Renal pelvis (tissue), 1 donor: ENCODE measurements at regions not wholly inside any gene's neighbourhood (a gene's known extent, or its start where the extent isn't known, plus 50 kb on each side); places are given as distances from the start of the nearest gene placed in this dataset.

Experiments
- DNase-seq: peaks from one replicate; pipeline ENCODE4 v3.0.0-alpha.2; 2013

DNA sequence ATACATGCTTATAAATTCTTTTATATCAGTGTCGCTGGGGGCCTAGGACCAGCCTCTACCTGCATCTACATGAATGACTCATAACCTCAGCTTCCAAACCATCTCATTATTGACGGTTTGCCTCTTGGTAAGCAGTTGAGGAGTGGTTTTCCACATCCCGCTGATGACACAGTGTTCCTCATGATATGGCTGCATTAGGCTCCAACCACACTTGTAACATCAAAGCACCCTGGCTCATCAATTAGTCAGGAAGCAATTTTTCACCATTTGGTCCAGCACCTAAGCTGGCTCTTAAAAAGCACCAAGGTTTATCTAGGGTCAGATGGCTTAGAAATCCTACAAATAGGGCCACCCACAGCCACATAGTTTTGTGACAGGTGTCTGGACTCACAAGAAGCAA is 402.4 kb downstream of the ARHGEF28 start:
- no peak for DNase-seq

DNA sequence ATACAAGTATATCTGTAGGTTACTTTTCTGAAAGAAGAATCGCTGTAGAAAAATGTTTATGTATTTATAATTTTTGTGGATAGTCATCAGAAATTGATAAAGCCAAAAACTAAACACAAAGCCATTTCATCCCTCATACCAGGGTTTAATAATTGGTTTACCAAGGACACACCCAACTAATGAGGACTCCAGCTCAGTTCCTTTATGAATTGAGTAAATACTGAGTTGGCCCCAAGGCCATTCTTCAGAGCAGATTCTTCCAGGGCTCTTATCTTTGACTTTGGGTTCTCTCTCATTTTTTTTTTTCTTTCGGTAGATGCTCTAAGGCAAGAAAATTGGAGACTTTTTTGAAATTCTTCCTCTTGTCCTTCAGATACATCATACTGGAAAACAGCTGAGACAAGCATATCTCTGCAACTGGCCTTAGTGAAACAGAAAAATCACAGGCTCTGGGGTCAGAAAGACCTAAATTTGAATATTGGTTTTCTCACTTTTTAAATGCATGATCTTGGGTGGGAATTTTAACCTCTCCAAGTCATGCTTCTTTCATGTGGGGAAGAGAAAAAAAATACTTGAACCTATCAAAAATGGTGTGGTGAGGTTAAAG is 401.8 kb downstream of the ARHGEF28 start:
- no peak for DNase-seq

DNA sequence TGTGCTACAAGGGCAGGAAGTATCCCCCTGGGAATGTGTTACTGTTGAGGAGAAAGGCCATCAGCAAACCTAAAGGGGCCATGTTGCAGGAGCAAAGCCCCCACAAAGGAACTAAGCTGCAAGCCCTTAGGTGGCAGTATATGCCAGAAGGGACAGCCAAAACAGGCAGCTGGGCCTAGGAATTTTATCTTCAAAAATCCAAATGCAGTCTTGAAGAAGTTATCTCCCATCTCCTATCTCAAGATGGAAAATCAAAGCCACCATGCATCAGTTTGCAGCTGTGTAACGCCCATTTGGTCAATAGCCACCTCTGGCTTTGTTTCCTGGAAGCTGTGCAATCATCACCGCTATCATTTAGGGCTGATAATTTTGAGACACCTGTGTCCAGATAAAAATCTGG is 400.3 kb downstream of the ARHGEF28 start:
- DNase-seq: no peak

DNA sequence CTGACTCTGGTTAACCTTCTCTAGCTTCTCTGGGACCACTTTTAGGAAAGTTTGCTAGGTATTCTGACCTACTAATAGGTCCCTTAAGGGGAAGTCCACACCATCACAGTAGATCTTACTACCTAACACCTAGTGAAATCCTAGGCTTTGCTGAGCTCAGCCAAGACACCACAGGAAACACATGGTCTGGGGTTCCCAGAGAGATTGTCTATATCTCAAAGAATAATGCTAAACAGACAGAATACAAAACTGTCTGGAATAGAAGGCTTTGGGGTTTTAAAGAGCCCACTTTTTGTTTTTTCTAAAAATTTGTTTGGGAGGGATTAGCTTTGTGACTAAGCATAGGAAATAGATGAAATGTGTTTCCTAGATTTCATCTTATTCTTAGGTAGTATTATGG is 395.1 kb downstream of the ARHGEF28 start:
- no peak for DNase-seq

DNA sequence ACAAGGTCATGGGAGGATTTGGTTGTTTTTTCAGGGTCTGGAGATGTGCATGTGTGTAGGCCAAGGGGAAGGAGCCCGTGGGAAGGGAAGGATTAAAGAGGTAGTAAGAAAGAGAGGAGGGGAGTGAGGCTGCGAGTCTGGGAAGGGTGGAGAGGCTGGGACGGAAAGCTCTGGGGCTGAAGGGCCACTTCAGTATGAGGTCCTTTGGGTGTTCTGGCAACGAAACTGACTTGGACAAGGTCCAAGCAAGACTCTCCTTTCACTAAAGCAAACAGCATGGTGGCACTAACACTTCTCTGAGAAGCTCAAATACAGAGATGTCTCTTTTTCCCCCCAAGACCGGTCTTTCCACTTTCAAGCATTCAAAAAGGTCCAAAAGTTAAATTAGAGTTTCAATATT is 394.5 kb downstream of the ARHGEF28 start:
- no peak for DNase-seq

DNA sequence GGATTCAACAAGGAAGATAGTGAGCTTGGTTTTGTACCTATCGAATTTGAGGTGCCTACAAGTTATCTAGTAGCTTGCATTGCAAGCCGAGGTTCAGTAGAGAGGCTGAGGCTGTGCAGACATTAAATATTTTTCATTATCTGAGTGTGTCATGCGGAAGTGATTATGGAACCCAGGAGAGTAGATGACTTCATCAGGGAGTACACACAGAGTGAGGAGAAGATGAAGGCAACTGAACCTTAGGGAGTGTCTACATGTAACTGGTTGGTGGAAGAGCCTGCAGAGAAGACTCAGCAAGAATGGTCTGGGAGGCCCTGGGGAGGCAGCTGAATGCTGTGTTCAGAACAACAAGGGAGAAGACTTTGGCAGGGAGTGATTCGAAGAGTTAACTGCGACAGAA is 393.9 kb downstream of the ARHGEF28 start:
- DNase-seq: no peak

DNA sequence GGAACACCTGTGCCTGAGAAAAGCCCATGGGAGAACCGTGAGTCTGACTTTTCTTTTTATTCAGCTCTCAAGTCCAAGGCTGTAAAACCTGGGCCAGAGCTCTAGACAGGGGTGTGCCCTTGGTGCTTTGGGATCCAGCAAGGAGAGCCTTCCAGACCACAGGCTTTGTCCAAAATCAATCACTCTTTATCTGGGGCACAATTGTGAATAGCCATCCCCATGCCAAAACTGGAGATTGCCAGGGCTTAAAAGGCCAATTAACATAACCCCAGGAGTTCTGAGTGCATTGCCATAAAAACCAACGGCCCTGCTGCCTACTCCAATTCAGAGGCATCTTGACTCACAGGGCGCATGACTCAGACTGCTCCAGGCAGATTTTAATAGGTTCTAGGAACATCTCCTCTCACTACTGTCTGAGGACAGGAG is 391.8 kb downstream of the ARHGEF28 start:
- no peak for DNase-seq

DNA sequence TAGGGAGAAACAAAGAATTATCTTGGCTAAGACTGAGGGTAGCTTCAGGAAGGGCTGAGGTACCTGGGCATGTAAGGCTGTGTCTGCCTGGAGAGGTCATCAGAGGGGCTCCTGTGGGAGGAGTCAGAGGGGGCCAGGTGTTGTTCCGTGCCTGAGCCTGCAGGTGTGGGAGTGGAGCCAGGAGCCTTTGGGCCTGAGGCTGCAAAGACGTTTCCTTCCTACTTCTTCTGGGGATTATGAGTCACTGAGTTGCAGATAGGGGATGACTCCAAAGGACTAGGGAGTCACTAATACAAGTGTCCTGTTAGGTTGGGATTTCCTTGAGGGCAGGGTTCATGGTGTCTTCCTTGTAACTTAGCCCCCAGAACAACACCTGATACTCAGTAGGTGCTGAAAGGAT is 391.1 kb downstream of the ARHGEF28 start:
- DNase-seq: no peak

DNA sequence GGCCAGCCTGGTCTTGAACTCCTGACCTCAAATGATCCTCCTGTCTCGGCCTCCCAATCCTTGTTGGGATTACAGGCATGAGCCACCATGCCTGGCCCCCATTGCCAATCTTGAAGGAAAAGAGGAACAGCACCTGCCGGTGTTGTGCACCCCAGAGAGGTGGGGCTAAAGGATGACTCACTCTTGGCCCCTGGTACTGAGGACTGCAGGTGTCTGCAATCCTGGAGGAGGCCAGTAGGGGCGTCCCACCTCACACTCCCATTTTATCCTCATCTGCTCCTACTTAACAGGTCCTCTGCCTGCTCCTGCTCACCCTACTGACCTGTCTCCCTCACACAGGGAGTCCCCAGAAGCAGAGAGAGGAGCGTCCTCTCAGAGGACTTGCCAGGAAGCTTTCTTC is 390.4 kb downstream of the ARHGEF28 start:
- no peak for DNase-seq

DNA sequence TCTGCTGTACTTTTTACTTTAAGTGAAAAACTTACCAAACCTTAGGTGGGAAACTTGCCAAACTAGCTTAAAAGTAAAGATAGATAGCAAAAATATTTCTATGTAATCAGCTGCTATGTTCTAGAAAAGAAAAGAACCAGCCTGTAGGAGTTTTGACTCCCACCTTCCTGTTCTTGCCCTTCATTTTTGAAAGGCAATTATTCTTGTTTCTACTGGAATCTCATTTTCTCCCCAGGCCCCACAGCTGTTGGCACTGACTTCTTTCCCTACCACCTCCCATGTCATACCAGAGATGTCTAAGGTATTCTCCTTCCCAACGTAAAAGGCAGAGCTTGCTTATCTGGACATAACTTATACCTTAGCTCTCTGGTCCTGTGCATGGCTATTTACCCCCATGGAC is 389.7 kb downstream of the ARHGEF28 start:
- DNase-seq: no peak

DNA sequence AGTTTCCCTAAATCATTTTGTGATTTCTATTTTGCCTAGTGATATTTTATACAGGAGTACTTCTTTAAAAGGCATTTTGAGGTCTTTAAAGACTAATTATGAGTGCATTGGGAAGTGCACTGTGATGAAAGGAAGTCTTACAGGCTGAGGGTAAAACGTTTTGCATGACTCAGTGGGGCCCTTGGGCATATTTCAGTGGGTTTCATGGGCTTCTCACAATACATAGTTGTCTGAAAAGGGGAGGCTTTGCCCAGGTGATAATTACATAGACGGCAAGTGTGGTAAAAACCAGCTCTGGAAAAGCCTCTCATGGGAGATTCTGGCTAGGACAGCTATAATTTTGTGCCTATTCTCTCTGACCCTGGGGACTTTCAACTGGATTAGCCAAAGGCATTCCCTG is 387.2 kb downstream of the ARHGEF28 start:
- no peak for DNase-seq

DNA sequence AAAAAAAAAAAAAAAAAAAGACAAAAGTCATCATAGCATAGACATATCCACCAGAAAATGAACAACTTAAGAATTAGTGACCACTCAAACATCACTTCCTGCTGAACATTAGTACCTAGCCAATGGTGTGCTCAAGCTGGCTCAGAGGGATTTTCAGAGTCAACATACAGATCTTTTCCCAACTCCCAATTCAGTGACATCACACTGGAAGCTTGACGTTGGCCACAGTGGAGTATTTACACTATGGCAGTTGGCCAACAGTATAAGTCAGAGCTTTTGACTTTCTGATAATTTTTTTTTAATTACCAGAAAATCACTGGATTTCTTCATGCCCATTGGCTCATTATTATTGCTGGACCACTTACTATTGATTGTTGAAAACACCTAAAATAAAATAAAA is 383.5 kb downstream of the ARHGEF28 start:
- no peak for DNase-seq

DNA sequence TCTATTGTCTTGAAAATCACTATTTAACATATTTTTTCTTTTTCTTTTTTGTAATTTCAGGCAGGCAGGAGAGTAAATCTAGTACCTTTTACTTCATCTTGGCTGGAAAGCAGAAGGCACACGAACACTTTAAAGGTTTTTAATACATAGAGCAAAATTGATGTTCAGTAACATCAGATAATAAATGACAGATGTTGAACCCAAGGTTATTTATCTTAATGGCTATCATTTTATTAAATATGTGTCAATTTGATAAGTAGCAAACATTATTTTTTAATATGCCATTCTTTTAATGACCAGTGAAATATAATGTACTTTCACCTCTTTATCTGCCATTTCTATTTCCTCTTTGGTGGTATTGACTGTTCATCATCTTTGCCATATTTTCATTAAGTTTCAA is 381.2 kb downstream of the ARHGEF28 start:
- DNase-seq: no peak

DNA sequence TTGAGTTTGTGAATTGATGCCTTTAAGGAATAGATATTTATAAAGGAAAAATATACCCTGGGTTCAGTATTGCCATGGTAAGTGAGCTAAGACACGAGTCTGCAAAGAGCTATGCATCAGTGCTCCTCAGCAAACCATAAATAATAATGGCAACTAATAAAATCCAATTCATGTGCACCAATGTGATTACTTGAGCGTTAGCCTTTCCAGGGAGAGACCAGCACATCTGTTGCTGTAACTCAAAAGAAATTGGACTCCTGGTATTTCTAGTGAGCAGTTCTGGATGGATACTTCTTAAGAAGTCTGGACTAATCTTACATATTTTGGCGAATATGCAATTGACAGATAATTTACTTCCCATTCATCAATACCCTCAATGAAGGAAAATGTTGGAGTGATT is 373.3 kb downstream of the ARHGEF28 start:
- DNase-seq: no peak

DNA sequence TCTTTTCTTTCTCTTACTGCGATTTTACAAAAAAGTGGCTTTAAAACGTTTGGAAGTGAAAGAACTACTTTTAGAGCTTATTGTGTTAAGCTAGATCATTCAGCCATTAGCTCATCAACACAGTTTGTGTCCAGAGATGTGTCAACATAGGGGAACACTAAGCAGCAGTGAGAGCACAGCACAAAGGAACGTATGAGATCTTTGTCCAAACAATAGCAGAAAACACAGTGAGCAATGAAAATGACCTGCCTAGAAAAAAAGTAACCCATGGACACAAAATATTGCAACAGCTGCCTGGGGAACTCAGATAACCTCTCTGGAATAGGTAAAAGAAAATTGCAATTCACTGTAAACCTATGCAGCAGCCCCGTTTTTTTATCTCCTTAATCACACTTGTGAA is 372.5 kb downstream of the ARHGEF28 start:
- DNase-seq: no peak

DNA sequence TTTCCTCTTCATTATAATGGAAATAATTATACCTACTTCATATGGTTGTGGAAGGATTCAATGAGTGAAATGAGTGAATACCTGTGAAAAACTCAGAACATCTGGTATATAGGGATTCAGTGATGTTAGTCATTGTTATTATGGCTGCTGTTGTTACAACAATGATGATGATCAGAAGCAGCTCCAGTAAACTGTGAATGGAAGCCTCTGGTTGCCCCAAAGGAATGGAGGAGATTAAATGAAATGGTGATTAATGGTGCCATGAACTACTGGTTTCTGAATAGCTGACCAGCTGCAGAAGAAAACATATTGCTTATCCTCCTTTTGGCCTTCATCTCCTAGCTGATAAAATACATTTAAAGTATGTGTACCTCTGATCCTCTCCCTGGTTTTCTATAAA is 372.0 kb downstream of the ARHGEF28 start:
- DNase-seq: no peak

DNA sequence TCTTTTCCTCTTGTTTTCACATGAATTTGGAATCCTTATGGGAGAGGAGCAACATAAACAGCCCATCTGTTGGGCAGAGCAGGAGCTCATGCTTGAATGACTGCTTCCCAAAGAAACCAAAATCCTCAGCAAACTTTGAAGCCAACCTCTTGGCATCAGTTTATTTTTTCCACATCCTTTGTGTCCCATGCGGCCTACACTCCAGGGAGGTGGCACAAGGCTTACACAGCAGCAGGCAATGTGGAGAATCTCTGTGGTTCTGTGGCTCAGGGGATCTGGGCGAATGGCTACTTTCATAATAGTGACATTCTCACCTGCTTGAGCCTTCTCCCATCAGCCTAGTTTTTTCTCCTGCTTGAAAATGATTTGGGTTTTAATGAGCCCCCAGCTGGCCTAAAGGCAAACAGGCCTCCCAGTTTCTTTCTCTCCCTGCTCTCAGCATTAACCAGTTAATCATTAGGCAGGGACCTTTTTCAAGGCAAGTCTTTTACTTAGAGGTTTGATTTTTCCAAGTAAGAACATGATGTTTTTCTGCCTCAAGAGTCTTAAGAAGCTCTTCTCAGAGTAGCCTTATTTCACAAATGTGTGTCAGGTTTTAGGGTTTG is 370.3 kb downstream of the ARHGEF28 start:
- no peak for DNase-seq

DNA sequence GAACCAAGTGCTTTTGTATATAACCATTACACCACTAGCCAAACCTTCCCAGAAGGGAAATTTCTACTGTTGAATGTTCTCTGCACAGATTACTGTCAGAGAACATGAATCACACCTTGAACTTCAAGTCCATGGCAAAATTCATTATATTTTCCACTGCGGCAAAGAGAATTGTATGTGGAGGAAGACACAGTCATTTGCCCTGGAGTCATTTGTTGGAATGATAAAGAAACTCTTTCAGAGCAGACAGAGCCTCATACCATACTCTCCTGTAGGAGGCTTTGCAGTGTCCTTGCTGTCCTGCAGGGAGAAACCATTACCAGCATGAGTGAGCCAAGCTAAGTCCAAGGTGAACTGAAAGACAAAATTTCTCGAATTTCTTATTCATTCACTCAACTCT is 369.0 kb downstream of the ARHGEF28 start:
- no peak for DNase-seq
